HL-60 (cell line): ENCODE measurements at regions not wholly inside any gene's neighbourhood (a gene's known extent, or its start where the extent isn't known, plus 50 kb on each side); places are given as distances from the start of the nearest gene placed in this dataset.

ENCODE experiments used
- CTCF ChIP-seq: IDR thresholded peaks from one replicate; pipeline ENCODE4 v1.5.1; 2011; ENCODE audit warnings: low read length, control low read depth, inconsistent platforms; ENCODE audit not compliant: insufficient read depth
- REST ChIP-seq: IDR thresholded peaks from 2 replicates; pipeline ENCODE4 v1.6.1; 2012; ENCODE audit warnings: low read depth; ENCODE audit not compliant: insufficient replicate concordance
- SPI1 ChIP-seq: IDR thresholded peaks from 2 replicates; pipeline ENCODE4 v1.6.1; 2012; ENCODE audit warnings: low read depth, mild to moderate bottlenecking, borderline replicate concordance

DNA sequence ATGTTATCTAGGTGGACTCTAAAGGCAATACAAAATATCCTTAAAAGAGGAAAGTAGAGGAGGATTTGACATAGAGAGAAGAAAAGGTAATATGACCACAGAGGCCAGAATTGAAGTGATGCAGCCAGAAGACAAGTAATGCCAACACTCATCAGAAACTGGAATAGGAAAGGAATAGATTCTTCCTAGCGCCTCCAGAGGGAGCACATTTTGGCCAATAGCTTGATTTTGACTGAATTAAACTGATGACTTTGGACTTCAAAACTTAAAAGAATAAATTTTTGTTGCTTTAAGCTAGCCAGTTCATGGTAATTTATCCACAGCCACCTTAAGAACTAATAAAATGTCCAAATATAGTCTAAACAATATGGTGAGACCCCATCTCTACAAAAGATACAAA lies 1921.9 kb downstream of the OLFM4 start:
- no peak for TF ChIP-seq CTCF
- TF ChIP-seq SPI1 = no peak
- no peak for TF ChIP-seq REST
